K562 (cell line): ENCODE measurements at regions not wholly inside any gene's neighbourhood (a gene's known extent, or its start where the extent isn't known, plus 50 kb on each side); places are given as distances from the start of the nearest gene placed in this dataset.

Experiments used
- ATAC-seq: fragments of 200-7000 bp; cut with Tn5 transposase; 3 replicates; pipeline ENCODE4 v1.9.1; 2020; ENCODE audit warnings: moderate library complexity
- BruUV-seq: library from RNA; stranded (reverse); fragments of 400-500 nt; replicated peaks from 2 replicates; lab custom pipeline; 2021; lab: Mats Ljungman, UMichigan
- CTCF ChIA-PET: fragments of 300-600 bp; formaldehyde crosslinking; extraction: SDS; loops from one replicate; lab custom pipeline; 2021; ENCODE audit warnings: low intra/inter-chr PET ratio; lab: Yijun Ruan, JAX
- POLR2A ChIA-PET: fragments of 300-600, 350-650 bp; sonication (Branson Sonifier 250); formaldehyde crosslinking; extraction: SDS; loops from one replicate; lab custom pipeline; 2021; ENCODE audit warnings: antibody characterized with exemption, inconsistent platforms; lab: Yijun Ruan, JAX
- DNase-seq, 4 experiments: peaks; one replicate each; pipeline versions ENCODE4 v3.0.0 to v3.0.0-alpha.2; 2011 to 2018; ENCODE audit warnings: low spot score in 3 of 4, mixed read lengths in 3 of 4; ENCODE audit errors: extremely low read depth in 1 of 4
- FAIRE-seq: peaks from 2 replicates; lab custom pipeline; 2011; peaks lifted over from hg19 to GRCh38; lab: Jason Lieb, UNC
- H2AFZ ChIP-seq: 2 replicates; pipeline ENCODE4 v1.6.0; 2011; ENCODE audit warnings: low read depth, low read length, control low read depth, inconsistent platforms
- H3K27ac ChIP-seq: fragments of 200-600 bp; 3 replicates; pipeline ENCODE4 v1.8.0; 2011; ENCODE audit warnings: low read depth, mild to moderate bottlenecking, control low read depth, inconsistent platforms, low read length, moderate library complexity, mixed read lengths; ENCODE audit errors: extremely low read depth
- H3K27me3 ChIP-seq, 2 experiments: fragments of 300-600 bp in 1 of 2; 2 replicates in 1 of 2; 3 replicates in 1 of 2; pipeline versions ENCODE4 v1.6.0 to v1.8.0; 2011; ENCODE audit warnings: inconsistent platforms in 2 of 2, low read length in 2 of 2, mild to moderate bottlenecking in 1 of 2, mixed read lengths in 1 of 2, moderate library complexity in 1 of 2; ENCODE audit not compliant: control insufficient read depth in 2 of 2, insufficient read depth in 2 of 2
- H3K36me3 ChIP-seq: fragments of 300-600 bp; 3 replicates; pipeline ENCODE4 v1.8.0; 2011; ENCODE audit warnings: mild to moderate bottlenecking, low read length, inconsistent platforms; ENCODE audit not compliant: control insufficient read depth, insufficient read depth
- H3K4me1 ChIP-seq, 2 experiments: fragments of 200-600 bp in 1 of 2; replicated peaks in 1 of 2; 2 replicates in 1 of 2; 3 replicates in 1 of 2; pipeline versions ENCODE4 v1.5.1 to v1.8.0; 2011; ENCODE audit warnings: inconsistent platforms in 2 of 2, low read length in 2 of 2, mild to moderate bottlenecking in 1 of 2, mixed read lengths in 1 of 2, moderate library complexity in 1 of 2; ENCODE audit not compliant: control insufficient read depth in 2 of 2, insufficient read depth in 2 of 2
- H3K4me2 ChIP-seq: 2 replicates; pipeline ENCODE4 v1.6.1; 2011; ENCODE audit warnings: low read length, control low read depth, inconsistent platforms, mixed read lengths; ENCODE audit not compliant: insufficient read depth
- H3K4me3 ChIP-seq: fragments of 200-600 bp; sonication (generic), shearing (Covaris generic); 2 replicates; pipeline ENCODE4 v1.5.1; 2016; ENCODE audit warnings: control low read depth, inconsistent platforms
- H3K79me2 ChIP-seq: fragments of 200-600 bp; 3 replicates; pipeline ENCODE4 v1.8.0; 2011; ENCODE audit warnings: low read length, inconsistent platforms; ENCODE audit not compliant: control insufficient read depth, insufficient read depth
- H3K9ac ChIP-seq, 2 experiments: 2 replicates each; pipeline versions ENCODE4 v1.6.0 to v1.6.1; 2011; ENCODE audit warnings: low read depth in 2 of 2, low read length in 2 of 2, control low read depth in 1 of 2, inconsistent platforms in 1 of 2, mild to moderate bottlenecking in 1 of 2, mixed read lengths in 1 of 2; ENCODE audit not compliant: insufficient read depth in 1 of 2
- H3K9me1 ChIP-seq: one replicate; pipeline ENCODE4 v1.6.0; 2011; ENCODE audit warnings: inconsistent platforms, mild to moderate bottlenecking, low read length, moderate library complexity; ENCODE audit not compliant: control insufficient read depth, insufficient read depth
- H3K9me3 ChIP-seq: replicated peaks from 2 replicates; pipeline ENCODE4 v1.5.1; 2011; ENCODE audit warnings: low read depth, low read length, inconsistent platforms; ENCODE audit not compliant: control insufficient read depth, insufficient read depth
- H4K20me1 ChIP-seq: replicated peaks from 2 replicates; pipeline ENCODE4 v1.6.1; 2011; ENCODE audit warnings: low read length, inconsistent platforms, mixed read lengths; ENCODE audit not compliant: control insufficient read depth, insufficient read depth
- DPF2 ChIP-seq: fragments of 450-650 bp; IDR thresholded peaks from 2 replicates; pipeline ENCODE4 v1.6.1; 2016
- ILK ChIP-seq: fragments of 450-650 bp; IDR thresholded peaks from 2 replicates; pipeline ENCODE4 v1.6.1; 2016; ENCODE audit warnings: missing genetic modification characterization, low read depth, mild to moderate bottlenecking, missing compliant biosample characterization, moderate library complexity, borderline replicate concordance
- KLF16 ChIP-seq: IDR thresholded peaks from 2 replicates; pipeline ENCODE4 v1.6.1; 2016; ENCODE audit warnings: antibody characterized with exemption
- SP1 ChIP-seq: sonication (generic); formaldehyde crosslinking; IDR thresholded peaks from 2 replicates; pipeline ENCODE4 v1.8.1; 2022; ENCODE audit warnings: mild to moderate bottlenecking, missing genetic modification reagents
- ZNF431 ChIP-seq: sonication (generic); formaldehyde crosslinking; IDR thresholded peaks from 2 replicates; pipeline ENCODE4 v1.8.0; 2022; ENCODE audit warnings: mild to moderate bottlenecking, missing genetic modification reagents
- WGBS: fragments of 100-300 bp; shearing (Covaris generic); methylation state at CpG from one replicate; pipeline ENCODE4 v1.1.6; 2016; ENCODE audit warnings: low coverage, mixed read lengths; ENCODE audit not compliant: insufficient coverage; ENCODE audit errors: missing lambda C conversion rate; 5-methylcytosine and 5-hydroxymethylcytosine counted together
- in situ Hi-C: fragments of 300-500 bp; cut with MboI; formaldehyde crosslinking; loops from 4 replicates; pipeline ENCODE4 v1.15.0; 2018; ENCODE audit warnings: inconsistent platforms, mixed read lengths
- intact Hi-C: fragments of 100-400 bp; cut with micrococcal nuclease; formaldehyde crosslinking; loops from 2 replicates; pipeline ENCODE4 v1.14.2; 2022
- TF ChIP-seq, protein P1 (sequence below): sonication (generic); formaldehyde crosslinking; IDR thresholded peaks from 2 replicates; pipeline ENCODE4 v1.8.1; 2023; ENCODE audit warnings: mild to moderate bottlenecking, missing genetic modification reagents
- TF ChIP-seq, protein P2 (sequence below): fragments of 200-400 bp; formaldehyde crosslinking; IDR thresholded peaks from 2 replicates; pipeline ENCODE4 v1.6.1; 2017; ENCODE audit warnings: mild to moderate bottlenecking, low read depth, low read length, moderate library complexity

DNA sequence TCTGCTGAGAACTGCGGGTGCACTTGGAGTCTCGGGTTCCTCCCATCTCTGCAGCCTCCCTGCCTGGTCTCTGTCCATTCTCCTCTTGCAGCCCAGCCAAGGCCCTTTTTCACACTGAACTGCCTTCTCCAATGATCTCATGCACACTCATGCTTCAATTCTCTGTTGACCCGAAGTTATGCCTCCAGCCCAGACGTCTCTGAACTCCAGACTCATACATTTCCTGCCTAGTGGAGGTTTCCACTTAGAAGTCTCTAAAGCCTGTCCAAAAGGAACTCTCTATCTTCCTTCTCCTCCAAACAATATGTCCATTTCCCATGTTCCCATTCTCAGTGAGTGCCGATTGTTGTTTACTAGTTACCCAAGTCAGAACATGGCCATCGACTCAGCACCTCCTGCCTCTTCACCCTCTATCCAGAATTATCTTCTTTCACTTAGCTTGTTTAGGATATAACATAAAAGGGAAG lies 155.2 kb downstream of the IRS1 start:
- intact Hi-C loops, result no loop called here
- Histone ChIP-seq H3K9me1 (no peaks in the 10 kb centered on the region), H3K4me1 (no peaks in the 10 kb centered on the region), H3K4me3 (no peak overlapping the region), H3K27me3 (no peaks in the 10 kb centered on the region), H3K9ac (no peak overlapping the region), H3K4me2 (no peak overlapping the region), H2AFZ (no peak overlapping the region), H3K27ac (no peak overlapping the region), H3K36me3 (no peaks in the 10 kb centered on the region), H4K20me1 (no peaks in the 10 kb centered on the region), H3K79me2 (no peaks in the 10 kb centered on the region), H3K9me3 (no peaks in the 10 kb centered on the region)
- WGBS, result 0% methylated on average over 6 of the region's 6 CpGs
- CTCF ChIA-PET, result no interaction called here
- in situ Hi-C loops, result no loop called here
- DNase-seq (no peak), FAIRE-seq (no peak), ATAC-seq (peak; percentile 37)
- BruUV-seq, result no TSS peak
- TF ChIP-seq DPF2 (no peak), ZNF431 (CRISPR knock-in tag) (no peak), KLF16 (no peak), SP1 (no peak), ILK (tag) (no peak)
- TF ChIP-seq, protein P1, sequence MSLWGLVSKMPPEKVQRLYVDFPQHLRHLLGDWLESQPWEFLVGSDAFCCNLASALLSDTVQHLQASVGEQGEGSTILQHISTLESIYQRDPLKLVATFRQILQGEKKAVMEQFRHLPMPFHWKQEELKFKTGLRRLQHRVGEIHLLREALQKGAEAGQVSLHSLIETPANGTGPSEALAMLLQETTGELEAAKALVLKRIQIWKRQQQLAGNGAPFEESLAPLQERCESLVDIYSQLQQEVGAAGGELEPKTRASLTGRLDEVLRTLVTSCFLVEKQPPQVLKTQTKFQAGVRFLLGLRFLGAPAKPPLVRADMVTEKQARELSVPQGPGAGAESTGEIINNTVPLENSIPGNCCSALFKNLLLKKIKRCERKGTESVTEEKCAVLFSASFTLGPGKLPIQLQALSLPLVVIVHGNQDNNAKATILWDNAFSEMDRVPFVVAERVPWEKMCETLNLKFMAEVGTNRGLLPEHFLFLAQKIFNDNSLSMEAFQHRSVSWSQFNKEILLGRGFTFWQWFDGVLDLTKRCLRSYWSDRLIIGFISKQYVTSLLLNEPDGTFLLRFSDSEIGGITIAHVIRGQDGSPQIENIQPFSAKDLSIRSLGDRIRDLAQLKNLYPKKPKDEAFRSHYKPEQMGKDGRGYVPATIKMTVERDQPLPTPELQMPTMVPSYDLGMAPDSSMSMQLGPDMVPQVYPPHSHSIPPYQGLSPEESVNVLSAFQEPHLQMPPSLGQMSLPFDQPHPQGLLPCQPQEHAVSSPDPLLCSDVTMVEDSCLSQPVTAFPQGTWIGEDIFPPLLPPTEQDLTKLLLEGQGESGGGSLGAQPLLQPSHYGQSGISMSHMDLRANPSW, result no peak
- TF ChIP-seq, protein P2, sequence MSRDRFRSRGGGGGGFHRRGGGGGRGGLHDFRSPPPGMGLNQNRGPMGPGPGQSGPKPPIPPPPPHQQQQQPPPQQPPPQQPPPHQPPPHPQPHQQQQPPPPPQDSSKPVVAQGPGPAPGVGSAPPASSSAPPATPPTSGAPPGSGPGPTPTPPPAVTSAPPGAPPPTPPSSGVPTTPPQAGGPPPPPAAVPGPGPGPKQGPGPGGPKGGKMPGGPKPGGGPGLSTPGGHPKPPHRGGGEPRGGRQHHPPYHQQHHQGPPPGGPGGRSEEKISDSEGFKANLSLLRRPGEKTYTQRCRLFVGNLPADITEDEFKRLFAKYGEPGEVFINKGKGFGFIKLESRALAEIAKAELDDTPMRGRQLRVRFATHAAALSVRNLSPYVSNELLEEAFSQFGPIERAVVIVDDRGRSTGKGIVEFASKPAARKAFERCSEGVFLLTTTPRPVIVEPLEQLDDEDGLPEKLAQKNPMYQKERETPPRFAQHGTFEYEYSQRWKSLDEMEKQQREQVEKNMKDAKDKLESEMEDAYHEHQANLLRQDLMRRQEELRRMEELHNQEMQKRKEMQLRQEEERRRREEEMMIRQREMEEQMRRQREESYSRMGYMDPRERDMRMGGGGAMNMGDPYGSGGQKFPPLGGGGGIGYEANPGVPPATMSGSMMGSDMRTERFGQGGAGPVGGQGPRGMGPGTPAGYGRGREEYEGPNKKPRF, result no peak
- POLR2A ChIA-PET, result no interaction called here
